ENCODE measurements at regions not wholly inside any gene's neighbourhood (a gene's known extent, or its start where the extent isn't known, plus 50 kb on each side); places are given as distances from the start of the nearest gene placed in this dataset.

DNA sequence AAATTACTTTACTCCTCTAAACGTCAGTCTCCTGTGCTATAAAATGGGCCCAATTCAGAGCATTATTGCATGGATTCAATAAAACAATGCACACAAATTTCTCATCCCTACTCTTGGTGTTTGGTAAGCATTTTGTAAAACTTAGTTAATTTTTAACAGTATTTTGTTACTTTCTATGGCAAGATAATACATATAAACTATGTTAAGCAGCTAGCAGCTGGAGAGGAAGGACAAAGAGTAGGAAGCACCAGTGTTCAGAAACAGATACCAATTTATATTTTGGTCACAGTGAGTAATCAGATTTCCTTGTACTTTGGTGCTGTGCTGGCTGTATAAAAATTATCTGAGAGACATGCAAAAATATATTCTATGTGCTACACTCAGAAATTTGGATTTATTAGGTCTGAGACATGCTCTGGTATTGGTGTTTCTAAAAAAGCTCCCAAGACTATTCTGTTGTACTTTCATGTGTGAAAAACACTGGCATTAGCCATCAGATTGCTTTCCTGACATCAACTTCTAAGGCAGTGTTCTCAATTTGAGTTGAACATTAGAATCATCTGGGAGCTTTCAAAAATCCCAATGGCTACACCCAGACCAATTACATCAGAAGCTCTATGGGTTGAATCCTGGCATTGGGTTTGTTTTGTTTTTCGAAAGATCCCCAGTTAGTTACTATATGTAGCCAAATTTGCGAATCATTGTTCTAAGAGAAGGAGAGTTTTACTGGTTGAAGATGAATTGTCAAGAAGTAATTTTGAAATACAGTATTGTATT, 100.3 kb upstream of the C1orf87 start:
- no peaks in the 10 kb centered on the region for H3K36me3 ChIP-seq
- H3K9me3 ChIP-seq = no peaks in the 10 kb centered on the region
- H3K4me1 ChIP-seq = no peaks in the 10 kb centered on the region
- intact Hi-C loops (cut with DNase I) = no loop called here
- no peak for TF ChIP-seq CTCF (IDR thresholded peaks at IDR 0.05)
- DNase-seq (no peak), ATAC-seq (no peak)
- H3K4me3 ChIP-seq = no peak overlapping the region
- no peak overlapping the region for H3K27ac ChIP-seq
- no peaks in the 10 kb centered on the region for H3K27me3 ChIP-seq

GRCh38 chr1:60173006-60173405, 99.4 kb upstream of the C1orf87 start:
- intact Hi-C loops (cut with DNase I) = no loop called here

GRCh38 chr1:60171801-60172200, 98.2 kb upstream of the C1orf87 start:
- intact Hi-C loops (cut with DNase I) = no loop called here
- Histone ChIP-seq H3K4me1 (no peaks in the 10 kb centered on the region), H3K4me3 (no peak overlapping the region), H3K27ac (no peak overlapping the region), H3K36me3 (no peaks in the 10 kb centered on the region), H3K27me3 (no peaks in the 10 kb centered on the region), H3K9me3 (no peaks in the 10 kb centered on the region)
- ATAC-seq (no peak), DNase-seq (no peak)
- no peak for TF ChIP-seq CTCF (IDR thresholded peaks at IDR 0.05)

More at GRCh38 chr1:60173006-60173405, 99.4 kb upstream of the C1orf87 start:
- Histone ChIP-seq H3K36me3 (no peaks in the 10 kb centered on the region), H3K27ac (no peak overlapping the region), H3K27me3 (no peaks in the 10 kb centered on the region), H3K4me3 (no peak overlapping the region), H3K4me1 (no peaks in the 10 kb centered on the region), H3K9me3 (no peaks in the 10 kb centered on the region)
- no peak for TF ChIP-seq CTCF (IDR thresholded peaks at IDR 0.05)
- ATAC-seq (no peak), DNase-seq (no peak)

DNA sequence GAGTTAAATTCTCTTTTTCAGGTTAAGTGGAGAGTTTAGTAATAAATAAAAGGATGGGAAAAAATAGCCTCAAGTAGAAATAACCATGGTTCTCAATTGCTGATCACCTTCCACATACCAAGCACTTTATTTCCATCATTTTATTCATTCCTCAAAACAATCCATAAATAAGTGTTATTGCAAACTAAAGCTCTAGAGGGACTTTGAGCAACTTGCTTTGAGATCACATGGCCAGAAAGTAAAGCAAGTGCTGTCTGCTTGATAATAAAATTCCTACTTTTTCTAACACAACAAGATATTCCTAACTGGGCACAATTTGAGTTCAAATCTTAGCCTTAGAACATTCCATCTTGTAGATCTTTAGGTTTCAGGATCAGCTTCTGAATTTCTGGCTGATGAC, 97.1 kb upstream of the C1orf87 start:
- Histone ChIP-seq H3K4me3 (no peak overlapping the region), H3K36me3 (no peaks in the 10 kb centered on the region), H3K9me3 (no peaks in the 10 kb centered on the region), H3K27me3 (no peaks in the 10 kb centered on the region), H3K4me1 (no peaks in the 10 kb centered on the region), H3K27ac (no peak overlapping the region)
- intact Hi-C loops (cut with DNase I) = no loop called here
- no peak for ATAC-seq
- TF ChIP-seq CTCF (IDR thresholded peaks at IDR 0.05) = no peak
- DNase-seq = no peak

- Histone ChIP-seq H3K27ac (no peak overlapping the region), H3K4me3 (no peak overlapping the region), H3K4me1 (no peaks in the 10 kb centered on the region), H3K36me3 (no peaks in the 10 kb centered on the region), H3K27me3 (no peaks in the 10 kb centered on the region), H3K9me3 (no peaks in the 10 kb centered on the region)
- no peak for TF ChIP-seq CTCF (IDR thresholded peaks at IDR 0.05)
- DNase-seq (no peak), ATAC-seq (no peak)
- intact Hi-C loops (cut with DNase I) = no loop called here
These were observed 95.6 kb upstream of the C1orf87 start for GRCh38 chr1:60169206-60169605.

Data from left lung (tissue), 4 donors.